NOMO-1 treated with dmso at 0.1 percent for 144 hours (cell line): ENCODE measurements at regions not wholly inside any gene's neighbourhood (a gene's known extent, or its start where the extent isn't known, plus 50 kb on each side); places are given as distances from the start of the nearest gene placed in this dataset.

Experiments
- DNase-seq: peaks from one replicate; lab custom pipeline; 2025; ENCODE audit not compliant: unreplicated experiment; lab: John Stamatoyannopoulos, UW

GRCh38 chr10:131842351-131843088, 58.3 kb upstream of the PPP2R2D start:
- DNase-seq, result no peak

- DNase-seq, result no peak
These were observed 57.7 kb upstream of the PPP2R2D start for GRCh38 chr10:131843089-131843595.

- DNase-seq, result no peak
These were observed 56.9 kb upstream of the PPP2R2D start for GRCh38 chr10:131843881-131844284.

GRCh38 chr10:131844529-131845084, 56.2 kb upstream of the PPP2R2D start:
- no peak for DNase-seq

GRCh38 chr10:131845505-131846239, 55.1 kb upstream of the PPP2R2D start:
- DNase-seq, result no peak

GRCh38 chr10:131846240-131847101, 54.3 kb upstream of the PPP2R2D start:
- DNase-seq, result no peak

- DNase-seq, result no peak
These were observed 53.5 kb upstream of the PPP2R2D start for GRCh38 chr10:131847241-131847783.

GRCh38 chr10:131848296-131848695, 52.5 kb upstream of the PPP2R2D start:
- DNase-seq, result no peak

- DNase-seq, result no peak
These were observed 51.8 kb upstream of the PPP2R2D start for GRCh38 chr10:131848741-131849590.

GRCh38 chr10:131849591-131850382, 51.0 kb upstream of the PPP2R2D start:
- DNase-seq, result no peak

- no peak for DNase-seq
These were observed 50.4 kb upstream of the PPP2R2D start for GRCh38 chr10:131850383-131850870.
